ENCODE measurements at regions not wholly inside any gene's neighbourhood (a gene's known extent, or its start where the extent isn't known, plus 50 kb on each side); places are given as distances from the start of the nearest gene placed in this dataset.
"Not testable (repeated sequence)": the region's sequence is repeated elsewhere in the genome, so short reads cannot be mapped to it uniquely, and the experiment has no call there.

DNA sequence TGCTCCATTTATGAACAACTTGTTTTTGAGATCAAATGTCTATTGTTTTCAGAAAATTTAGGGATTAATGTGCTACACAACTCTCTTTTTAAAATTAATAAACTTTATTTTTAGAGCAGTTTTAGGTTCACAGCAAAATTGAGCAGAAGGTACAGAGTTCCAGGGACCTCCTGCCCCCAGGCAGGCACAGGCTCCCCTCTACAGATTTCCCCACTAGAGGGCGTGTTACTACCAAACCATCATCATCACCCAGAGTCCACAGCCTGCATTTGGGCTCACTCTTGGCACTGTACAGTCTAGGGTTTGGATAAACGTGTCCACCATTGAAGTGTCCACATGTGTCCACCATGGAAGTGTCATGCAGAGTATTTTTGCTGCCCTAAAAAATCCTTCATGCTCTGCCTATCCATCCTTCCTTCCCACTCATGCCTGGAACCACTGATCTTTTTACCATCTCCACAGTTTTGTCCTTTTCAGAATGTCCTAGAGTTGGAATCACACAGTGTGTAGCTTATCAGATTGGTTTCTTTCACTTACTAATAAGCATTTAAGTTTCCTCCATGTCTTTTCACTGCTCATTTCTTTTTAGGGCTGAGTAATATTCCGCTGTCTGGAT lies 61.7 kb downstream of the MRPL36 start:
- Histone ChIP-seq H3K9me3 (ENCODE audit: control insufficient read depth, insufficient read depth, low read length) (no peaks in the 10 kb centered on the region), H3K36me3 (ENCODE audit: control insufficient read depth, insufficient read depth, low read length) (no peaks in the 10 kb centered on the region), H3K4me3 (ENCODE audit: low read length) (no peak overlapping the region), H3K4me1 (ENCODE audit: control insufficient read depth, insufficient read depth, low read length) (no peaks in the 10 kb centered on the region), H3K27ac (ENCODE audit: low read length) (no peak overlapping the region), H3K27me3 (ENCODE audit: control insufficient read depth, insufficient read depth, low read length) (no peaks in the 10 kb centered on the region; the same call in 1 of the 2 replicates)
- no CpG with 5 or more reads among the region's 3 CpGs for WGBS (ENCODE audit: insufficient coverage, insufficient read length)
- no peak for DNase-seq (ENCODE audit: low read depth, low spot score)

DNA sequence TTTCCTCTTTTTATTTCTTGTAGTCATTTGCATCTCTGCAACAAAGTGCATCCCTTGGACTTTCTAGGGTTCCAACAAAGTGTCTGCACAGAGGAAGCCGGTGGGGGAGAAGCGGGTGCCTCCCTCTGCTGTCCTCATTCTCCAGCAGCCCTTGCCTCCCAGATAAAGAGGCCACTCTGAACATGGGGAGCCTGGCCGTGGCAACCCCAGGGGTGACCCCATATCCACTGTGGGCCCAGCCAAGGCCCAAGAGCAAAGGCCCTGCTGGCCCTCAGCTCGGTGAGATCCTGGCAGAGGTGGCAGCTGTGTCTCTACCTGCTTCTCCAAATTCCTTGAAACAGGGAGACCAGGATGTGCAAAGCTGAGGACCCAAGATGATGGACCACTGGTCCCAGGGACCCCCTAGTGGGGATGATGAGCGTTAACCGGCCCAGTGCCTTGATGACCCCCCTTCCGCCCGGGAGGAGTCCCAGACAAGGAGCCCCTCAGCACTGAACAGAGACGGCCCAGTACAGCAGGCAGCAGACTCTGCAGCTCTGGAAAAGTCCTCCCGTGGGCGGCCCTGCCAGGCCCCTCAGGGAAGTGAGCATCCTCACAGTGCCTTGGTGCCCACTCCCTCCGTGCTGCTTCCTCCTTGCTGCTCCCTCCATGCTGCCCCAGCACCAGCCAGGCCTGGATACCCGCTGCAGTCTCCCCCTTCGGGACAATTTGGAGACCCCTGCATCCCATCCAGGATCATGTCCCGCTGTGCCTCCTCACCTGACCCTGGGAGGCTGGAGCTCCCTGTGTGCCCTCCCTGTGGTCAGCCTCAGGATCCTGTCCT lies 62.5 kb downstream of the MRPL36 start:
- no CpG with 5 or more reads among the region's 15 CpGs for WGBS (ENCODE audit: insufficient coverage, insufficient read length)
- Histone ChIP-seq H3K4me3 (ENCODE audit: low read length) (no peak overlapping the region), H3K27ac (ENCODE audit: low read length) (no peak overlapping the region), H3K27me3 (ENCODE audit: control insufficient read depth, insufficient read depth, low read length) (no peaks in the 10 kb centered on the region), H3K9me3 (ENCODE audit: control insufficient read depth, insufficient read depth, low read length) (no peaks in the 10 kb centered on the region), H3K4me1 (ENCODE audit: control insufficient read depth, insufficient read depth, low read length) (no peaks in the 10 kb centered on the region), H3K36me3 (ENCODE audit: control insufficient read depth, insufficient read depth, low read length) (no peaks in the 10 kb centered on the region)
- DNase-seq (ENCODE audit: low read depth, low spot score) = no peak

DNA sequence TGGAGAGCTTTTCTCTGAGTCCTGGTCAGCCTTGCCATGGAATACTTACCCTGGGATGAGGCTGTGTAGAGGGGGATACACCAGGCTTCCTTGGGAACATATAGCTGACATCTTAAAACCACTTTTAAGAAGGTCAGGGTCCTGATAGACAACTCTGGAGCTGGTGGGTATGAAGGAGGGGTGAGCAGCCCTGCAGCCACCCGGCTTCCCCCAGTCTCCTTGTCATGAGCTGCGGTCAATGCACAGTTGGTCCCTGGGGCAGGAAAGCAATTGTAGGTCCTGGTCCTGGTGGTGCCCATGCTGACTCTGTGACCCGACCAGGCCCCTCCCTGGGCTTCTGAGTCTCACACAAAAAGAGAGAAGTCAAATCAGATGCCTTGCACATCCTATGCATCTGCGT lies 63.6 kb downstream of the MRPL36 start:
- no peak for DNase-seq (ENCODE audit: low read depth, low spot score)
- Histone ChIP-seq H3K9me3 (ENCODE audit: control insufficient read depth, insufficient read depth, low read length) (no peaks in the 10 kb centered on the region), H3K27me3 (ENCODE audit: control insufficient read depth, insufficient read depth, low read length) (no peaks in the 10 kb centered on the region), H3K36me3 (ENCODE audit: control insufficient read depth, insufficient read depth, low read length) (no peaks in the 10 kb centered on the region), H3K27ac (ENCODE audit: low read length) (no peak overlapping the region), H3K4me1 (ENCODE audit: control insufficient read depth, insufficient read depth, low read length) (no peaks in the 10 kb centered on the region), H3K4me3 (ENCODE audit: low read length) (no peak overlapping the region)
- no CpG with 5 or more reads among the region's 4 CpGs for WGBS (ENCODE audit: insufficient coverage, insufficient read length)

- no CpG with 5 or more reads among the region's 9 CpGs for WGBS (ENCODE audit: insufficient coverage, insufficient read length)
- Histone ChIP-seq H3K4me3 (ENCODE audit: low read length) (no peak overlapping the region), H3K27me3 (ENCODE audit: control insufficient read depth, insufficient read depth, low read length) (no peaks in the 10 kb centered on the region), H3K27ac (ENCODE audit: low read length) (no peak overlapping the region), H3K4me1 (ENCODE audit: control insufficient read depth, insufficient read depth, low read length) (no peaks in the 10 kb centered on the region), H3K36me3 (ENCODE audit: control insufficient read depth, insufficient read depth, low read length) (no peaks in the 10 kb centered on the region), H3K9me3 (ENCODE audit: control insufficient read depth, insufficient read depth, low read length) (no peaks in the 10 kb centered on the region)
- no peak for DNase-seq (ENCODE audit: low read depth, low spot score)
Measured at GRCh38 chr5:1735320-1735970, 64.2 kb downstream of the MRPL36 start.

GRCh38 chr5:1734908-1735289 lies 64.7 kb downstream of the MRPL36 start:
- Histone ChIP-seq H3K27me3 (ENCODE audit: control insufficient read depth, insufficient read depth, low read length) (no peaks in the 10 kb centered on the region), H3K9me3 (ENCODE audit: control insufficient read depth, insufficient read depth, low read length) (no peaks in the 10 kb centered on the region)
- WGBS (ENCODE audit: insufficient coverage, insufficient read length) = no CpG with 5 or more reads among the region's 9 CpGs

GRCh38 chr5:1734271-1734907 lies 65.2 kb downstream of the MRPL36 start:
- Histone ChIP-seq H3K4me1 (ENCODE audit: control insufficient read depth, insufficient read depth, low read length) (no peaks in the 10 kb centered on the region), H3K36me3 (ENCODE audit: control insufficient read depth, insufficient read depth, low read length) (no peaks in the 10 kb centered on the region), H3K4me3 (ENCODE audit: low read length) (no peak overlapping the region), H3K9me3 (ENCODE audit: control insufficient read depth, insufficient read depth, low read length) (no peaks in the 10 kb centered on the region), H3K27me3 (ENCODE audit: control insufficient read depth, insufficient read depth, low read length) (no peaks in the 10 kb centered on the region), H3K27ac (ENCODE audit: low read length) (no peak overlapping the region)
- no CpG with 5 or more reads among the region's 18 CpGs for WGBS (ENCODE audit: insufficient coverage, insufficient read length)
- DNase-seq (ENCODE audit: low read depth, low spot score) = no peak

More at GRCh38 chr5:1734908-1735289, 64.7 kb downstream of the MRPL36 start:
- no peak overlapping the region for H3K27ac ChIP-seq (ENCODE audit: low read length)
- no peak for DNase-seq (ENCODE audit: low read depth, low spot score)
- H3K4me3 ChIP-seq (ENCODE audit: low read length) = no peak overlapping the region
- H3K4me1 ChIP-seq (ENCODE audit: control insufficient read depth, insufficient read depth, low read length) = no peaks in the 10 kb centered on the region
- no peaks in the 10 kb centered on the region for H3K36me3 ChIP-seq (ENCODE audit: control insufficient read depth, insufficient read depth, low read length)

- H3K9me3 ChIP-seq (ENCODE audit: control insufficient read depth, insufficient read depth, low read length) = no peaks in the 10 kb centered on the region
- no peak overlapping the region for H3K4me3 ChIP-seq (ENCODE audit: low read length)
- H3K27ac ChIP-seq (ENCODE audit: low read length) = no peak overlapping the region
- H3K36me3 ChIP-seq (ENCODE audit: control insufficient read depth, insufficient read depth, low read length) = no peaks in the 10 kb centered on the region
- H3K4me1 ChIP-seq (ENCODE audit: control insufficient read depth, insufficient read depth, low read length) = no peaks in the 10 kb centered on the region
- DNase-seq (ENCODE audit: low read depth, low spot score) = no peak
- WGBS (ENCODE audit: insufficient coverage, insufficient read length) = no CpG with 5 or more reads among the region's 7 CpGs
- H3K27me3 ChIP-seq (ENCODE audit: control insufficient read depth, insufficient read depth, low read length) = no peaks in the 10 kb centered on the region
Measured at GRCh38 chr5:1733369-1733768, 66.3 kb downstream of the MRPL36 start.

GRCh38 chr5:1732945-1733344 lies 66.7 kb downstream of the MRPL36 start:
- Histone ChIP-seq H3K36me3 (ENCODE audit: control insufficient read depth, insufficient read depth, low read length) (no peaks in the 10 kb centered on the region), H3K9me3 (ENCODE audit: control insufficient read depth, insufficient read depth, low read length) (no peaks in the 10 kb centered on the region), H3K4me3 (ENCODE audit: low read length) (no peak overlapping the region), H3K27ac (ENCODE audit: low read length) (no peak overlapping the region), H3K4me1 (ENCODE audit: control insufficient read depth, insufficient read depth, low read length) (no peaks in the 10 kb centered on the region), H3K27me3 (ENCODE audit: control insufficient read depth, insufficient read depth, low read length) (no peaks in the 10 kb centered on the region)
- DNase-seq (ENCODE audit: low read depth, low spot score) = no peak
- WGBS (ENCODE audit: insufficient coverage, insufficient read length) = no CpG with 5 or more reads among the region's 5 CpGs

DNA sequence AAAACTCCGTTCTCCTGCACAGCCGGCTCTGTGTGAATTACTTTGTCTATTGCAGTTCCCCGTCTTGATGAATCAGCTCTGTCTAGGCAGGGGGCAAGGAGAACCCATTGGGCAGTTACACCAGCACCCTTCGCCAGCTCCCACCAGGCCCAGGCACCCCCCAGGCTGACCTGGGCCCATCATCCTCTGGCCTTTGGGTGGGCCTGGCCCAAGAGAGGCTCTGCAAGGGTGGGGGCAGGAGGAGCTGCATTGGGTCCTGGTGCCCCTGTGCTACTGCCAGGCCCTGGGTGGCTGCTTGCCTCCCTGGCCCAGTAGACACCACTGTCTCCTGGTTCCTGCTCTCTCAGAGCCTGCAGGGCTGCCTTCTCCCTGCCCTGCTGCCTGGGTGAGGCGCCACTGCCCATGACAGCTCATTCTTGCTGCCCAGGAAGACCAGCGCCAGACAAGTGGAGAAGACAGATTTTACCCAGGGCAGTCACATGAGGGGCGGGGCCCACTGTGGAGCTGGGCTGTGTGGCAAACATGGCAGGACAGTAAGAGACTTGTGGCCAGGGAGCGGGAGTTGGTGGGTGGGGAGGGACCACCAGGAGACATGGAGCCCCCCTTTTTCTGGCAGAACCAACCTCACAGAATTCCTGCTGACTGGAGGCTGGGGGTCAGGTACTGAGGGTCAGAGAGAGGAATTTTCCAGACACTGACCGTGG lies 67.2 kb downstream of the MRPL36 start:
- H3K4me1 ChIP-seq (ENCODE audit: control insufficient read depth, insufficient read depth, low read length) = no peaks in the 10 kb centered on the region
- no peak overlapping the region for H3K4me3 ChIP-seq (ENCODE audit: low read length)
- H3K27ac ChIP-seq (ENCODE audit: low read length) = no peak overlapping the region
- no CpG with 5 or more reads among the region's 9 CpGs for WGBS (ENCODE audit: insufficient coverage, insufficient read length)
- H3K9me3 ChIP-seq (ENCODE audit: control insufficient read depth, insufficient read depth, low read length) = no peaks in the 10 kb centered on the region
- no peaks in the 10 kb centered on the region for H3K27me3 ChIP-seq (ENCODE audit: control insufficient read depth, insufficient read depth, low read length)
- DNase-seq (ENCODE audit: low read depth, low spot score) = no peak
- no peaks in the 10 kb centered on the region for H3K36me3 ChIP-seq (ENCODE audit: control insufficient read depth, insufficient read depth, low read length)

GRCh38 chr5:1731855-1732237 lies 67.8 kb downstream of the MRPL36 start:
- WGBS (ENCODE audit: insufficient coverage, insufficient read length) = no CpG with 5 or more reads among the region's 4 CpGs
- not testable (repeated sequence) for H3K9me3 ChIP-seq (ENCODE audit: control insufficient read depth, insufficient read depth, low read length); H3K36me3 ChIP-seq (ENCODE audit: control insufficient read depth, insufficient read depth, low read length); H3K4me1 ChIP-seq (ENCODE audit: control insufficient read depth, insufficient read depth, low read length); H3K27ac ChIP-seq (ENCODE audit: low read length); H3K27me3 ChIP-seq (ENCODE audit: control insufficient read depth, insufficient read depth, low read length); H3K4me3 ChIP-seq (ENCODE audit: low read length); DNase-seq (ENCODE audit: low read depth, low spot score)

Measured in iPS DF 6.9 (cell line).